SK-N-MC (cell line): ENCODE measurements at regions not wholly inside any gene's neighbourhood (a gene's known extent, or its start where the extent isn't known, plus 50 kb on each side); places are given as distances from the start of the nearest gene placed in this dataset.

Experiments
- EZH2 ChIP-seq: fragments of 200-600 bp; sonication (generic); IDR thresholded peaks from one replicate; pipeline ENCODE4 v1.6.1; 2017; ENCODE audit warnings: antibody characterized with exemption
- POLR2AphosphoS5 ChIP-seq: IDR thresholded peaks from 2 replicates; pipeline ENCODE4 v1.6.1; 2012; ENCODE audit warnings: mild to moderate bottlenecking, low read depth, low read length, borderline replicate concordance

GRCh38 chr7:112707655-112708054 is 82.5 kb downstream of the TMEM168 start:
- TF ChIP-seq POLR2AphosphoS5 (no peak; the same call in 1 of the 2 replicates), EZH2 (no peak)
